CD4-positive, alpha-beta T cell treated with Interleukin-17A for 4 hours (primary cell): ENCODE measurements at regions not wholly inside any gene's neighbourhood (a gene's known extent, or its start where the extent isn't known, plus 50 kb on each side); places are given as distances from the start of the nearest gene placed in this dataset.
"Not testable (repeated sequence)": the region's sequence is repeated elsewhere in the genome, so short reads cannot be mapped to it uniquely, and the experiment has no call there.

Source experiments
- DNase-seq: peaks from one replicate; pipeline ENCODE4 v3.0.0-alpha.2; 2020; ENCODE audit warnings: mixed read lengths

DNA sequence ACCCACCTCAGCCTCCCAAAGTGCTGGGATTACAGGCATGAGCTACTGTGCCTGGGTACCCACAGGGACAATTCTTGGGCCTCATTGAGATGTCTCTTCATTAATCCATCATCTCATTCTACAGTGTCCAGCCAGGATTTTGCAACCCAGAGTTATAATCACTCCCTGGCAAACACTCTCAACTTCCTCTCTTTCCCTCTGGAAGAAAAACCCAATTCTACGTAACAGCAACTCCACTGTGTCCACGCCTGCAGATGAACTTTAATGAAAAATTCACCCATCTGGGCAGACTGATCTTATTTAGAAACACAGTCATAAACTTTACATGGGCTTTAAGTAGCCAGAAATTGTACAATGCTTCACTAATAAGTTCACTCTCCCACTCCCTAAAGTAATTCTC lies 90.1 kb upstream of the ABCC4 start:
- DNase-seq: no peak

DNA sequence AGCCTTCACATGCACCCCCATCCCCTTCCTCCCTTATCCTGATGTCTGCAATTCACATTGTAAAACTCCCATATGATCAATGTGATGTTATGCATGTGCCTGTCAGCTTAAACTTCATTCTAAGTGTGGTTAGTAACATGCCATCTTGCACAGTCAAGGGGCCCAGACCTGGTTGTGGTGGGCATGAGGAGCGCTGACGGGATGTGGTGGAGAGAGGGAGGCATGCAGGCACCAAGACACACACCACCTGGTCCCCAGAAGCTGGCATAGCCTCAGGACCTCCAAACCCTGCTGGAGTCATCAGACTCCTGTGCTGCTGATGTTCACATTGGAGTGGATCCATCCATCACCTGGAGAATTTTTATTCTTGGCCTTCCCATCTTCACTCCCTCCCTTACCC lies 90.5 kb upstream of the ABCC4 start:
- no peak for DNase-seq

DNA sequence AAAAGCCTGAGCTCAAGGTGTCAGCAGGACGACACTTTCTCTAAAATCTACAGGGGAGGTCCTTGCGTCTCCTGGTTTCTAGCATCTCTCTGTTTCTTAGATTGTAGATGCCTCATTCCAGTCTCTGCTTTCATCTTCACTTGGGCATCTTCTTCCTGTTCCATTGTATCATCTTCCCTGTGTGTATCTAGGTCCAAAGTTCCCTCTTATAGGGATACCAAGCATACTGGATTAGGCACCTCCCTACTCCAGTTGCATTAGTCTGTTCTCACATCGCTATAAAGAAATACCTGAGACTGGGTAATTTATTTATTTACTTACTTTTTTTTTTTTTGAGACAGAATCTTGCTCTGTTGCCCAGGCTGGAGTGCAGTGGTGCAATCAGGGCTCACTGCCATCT lies 91.3 kb upstream of the ABCC4 start:
- DNase-seq: no peak

DNA sequence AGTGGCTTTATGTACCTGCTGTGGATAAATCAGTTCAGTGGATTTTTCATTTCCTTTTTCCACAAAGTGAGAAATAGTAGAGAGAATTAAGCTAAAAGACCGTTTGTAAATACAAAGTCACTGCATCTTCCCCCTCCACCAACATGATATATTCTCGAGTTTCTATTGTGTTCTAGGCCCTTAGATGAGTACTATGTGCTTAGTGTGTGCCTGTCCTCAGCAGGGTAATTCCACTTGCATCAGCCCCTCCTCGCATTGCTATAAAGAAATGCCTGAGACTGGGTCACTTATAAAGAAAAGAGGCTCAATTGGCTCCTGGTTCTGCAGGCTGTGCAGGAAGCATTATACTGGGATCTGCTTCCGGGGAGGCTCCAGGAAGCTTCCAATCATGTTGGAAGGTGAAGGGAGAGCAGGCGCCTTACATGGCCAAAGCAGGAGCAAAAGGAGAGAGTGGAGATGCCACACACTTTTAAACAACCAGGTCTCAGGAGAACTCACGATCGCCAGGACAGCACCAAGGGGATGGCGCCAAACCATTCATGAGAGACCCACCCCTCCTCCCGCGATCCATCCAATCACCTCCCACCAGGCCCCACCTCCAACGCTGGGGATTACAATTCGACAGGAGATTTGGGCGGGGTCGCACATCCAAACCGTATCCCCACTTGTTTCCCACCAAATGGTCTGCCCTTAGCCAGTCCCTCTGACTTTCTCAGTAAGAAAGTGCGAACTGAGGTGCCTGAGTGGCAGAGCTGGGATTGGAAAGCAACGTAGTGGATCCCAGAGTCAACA lies 102.3 kb upstream of the ABCC4 start:
- peak; percentile 9 for DNase-seq

DNA sequence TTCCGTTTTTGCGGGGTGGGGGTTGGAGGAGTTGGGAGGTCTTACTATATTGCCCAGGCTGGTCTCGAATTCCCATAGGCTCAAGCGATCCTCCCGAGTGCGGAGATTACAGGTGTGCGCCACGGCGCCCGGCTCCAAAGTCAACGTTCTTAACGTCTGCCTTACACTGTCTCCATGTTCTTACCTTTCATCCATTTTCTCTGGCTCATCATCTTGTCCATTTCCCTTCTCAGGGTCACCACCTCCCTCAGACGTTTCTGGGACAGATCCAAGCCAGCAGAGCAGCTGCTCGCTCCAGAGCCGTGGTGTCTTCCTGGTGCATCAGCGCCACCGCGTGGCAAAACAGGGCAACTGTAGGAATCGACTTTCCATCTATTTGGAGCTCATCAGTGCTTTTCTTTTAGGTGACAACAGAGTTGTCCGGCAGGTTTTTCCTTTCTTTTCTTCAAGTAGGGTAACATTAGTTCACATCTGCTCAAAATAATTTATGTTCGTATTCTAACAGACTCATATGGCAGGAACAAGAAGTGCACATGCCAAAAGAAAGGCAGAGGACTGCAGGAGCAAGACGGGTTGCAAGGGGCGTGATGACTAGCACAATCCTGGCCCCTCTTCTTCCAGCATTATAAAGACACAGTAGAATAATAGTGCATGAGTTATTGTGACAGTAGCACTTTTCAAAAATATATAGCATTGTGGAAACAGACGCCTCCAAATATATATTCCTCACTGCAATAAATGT lies 103.1 kb upstream of the ABCC4 start:
- peak; percentile 85 for DNase-seq

DNA sequence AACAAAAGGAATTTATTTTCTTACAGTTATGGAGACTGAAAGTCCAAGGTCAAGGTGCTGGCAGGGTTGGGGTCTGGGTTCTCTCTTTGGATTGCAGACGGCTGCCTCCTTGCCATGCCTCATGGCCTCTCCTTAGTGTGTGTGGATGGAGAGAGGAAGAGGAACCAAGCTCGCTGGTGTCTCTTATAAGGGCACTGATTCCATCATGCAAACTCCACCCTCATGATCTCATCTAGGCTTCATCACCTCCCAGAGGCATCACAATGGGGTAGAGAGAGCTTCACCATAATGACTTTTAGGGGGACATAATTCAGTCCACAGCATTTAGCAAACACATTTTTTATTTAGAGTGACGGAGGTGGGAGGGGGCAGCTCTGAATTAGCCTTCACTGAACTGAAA lies 104.9 kb upstream of the ABCC4 start:
- no peak for DNase-seq

DNA sequence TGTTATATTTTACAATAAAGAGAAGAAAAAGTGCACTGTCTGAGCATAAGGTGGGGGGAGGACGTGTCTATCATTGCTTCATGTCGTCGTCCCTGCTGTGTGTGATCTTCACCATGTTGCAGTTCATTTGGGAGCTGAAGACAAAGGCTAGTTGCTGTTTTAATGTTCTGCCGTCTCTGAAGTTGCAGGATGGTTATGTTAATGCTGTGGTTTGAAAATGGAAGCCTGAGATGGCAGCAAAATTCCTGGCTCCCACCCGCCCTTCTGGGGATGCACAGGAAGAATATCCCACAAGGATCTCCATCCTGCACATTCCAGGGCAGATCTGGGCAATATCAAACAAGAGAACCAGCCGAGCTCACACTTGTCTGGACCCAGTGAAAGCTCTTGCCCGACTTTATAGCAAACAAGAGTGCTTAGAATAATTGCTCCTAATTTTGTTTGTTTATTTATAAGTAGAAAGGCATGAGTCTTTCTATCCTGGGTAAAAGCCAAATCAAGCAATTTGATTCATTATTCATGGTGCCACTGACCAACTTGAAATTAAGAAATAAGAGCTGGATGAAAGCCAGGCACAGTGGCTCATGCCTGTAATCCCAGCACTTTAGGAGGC lies 110.3 kb upstream of the ABCC4 start:
- no peak for DNase-seq

DNA sequence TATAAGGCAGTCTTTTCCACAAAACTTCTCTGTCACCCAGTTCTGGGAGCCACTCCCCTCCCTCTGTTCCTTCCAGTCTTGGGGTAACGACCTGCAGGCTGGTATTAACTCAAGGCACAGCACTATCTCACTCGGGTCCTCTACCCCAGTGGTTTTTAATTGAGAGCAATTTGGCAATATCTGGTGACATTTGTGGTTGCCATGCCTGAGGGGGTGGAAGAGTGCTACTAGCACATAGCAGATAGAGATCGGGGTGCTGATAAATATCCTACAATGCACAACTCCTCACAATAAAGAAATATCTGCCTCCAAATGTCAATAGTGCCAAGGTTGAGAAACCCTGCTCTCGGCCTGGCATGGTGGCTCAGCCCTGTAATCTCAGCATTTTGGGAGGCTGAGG lies 117.7 kb upstream of the ABCC4 start:
- DNase-seq: no peak

DNA sequence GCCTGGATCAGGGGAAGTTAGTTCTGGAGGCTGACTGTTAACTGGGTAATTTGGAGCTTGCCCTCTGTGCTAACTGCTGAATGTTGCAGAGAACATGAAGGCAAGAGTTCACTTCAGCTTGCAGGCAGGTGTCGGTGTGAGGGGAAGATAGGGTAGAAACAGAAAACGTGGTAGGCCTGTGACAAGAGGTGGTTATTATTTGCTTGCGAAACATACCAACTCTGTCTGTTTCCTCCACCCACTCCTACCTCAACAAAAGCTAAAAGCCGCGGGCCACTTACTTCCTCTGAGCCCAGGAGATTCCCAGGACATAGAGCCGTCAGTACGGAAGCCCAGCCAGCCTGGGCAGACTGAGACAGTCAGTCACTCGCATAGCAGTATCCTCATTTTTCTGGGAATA lies 119.2 kb upstream of the ABCC4 start:
- DNase-seq: no peak

DNA sequence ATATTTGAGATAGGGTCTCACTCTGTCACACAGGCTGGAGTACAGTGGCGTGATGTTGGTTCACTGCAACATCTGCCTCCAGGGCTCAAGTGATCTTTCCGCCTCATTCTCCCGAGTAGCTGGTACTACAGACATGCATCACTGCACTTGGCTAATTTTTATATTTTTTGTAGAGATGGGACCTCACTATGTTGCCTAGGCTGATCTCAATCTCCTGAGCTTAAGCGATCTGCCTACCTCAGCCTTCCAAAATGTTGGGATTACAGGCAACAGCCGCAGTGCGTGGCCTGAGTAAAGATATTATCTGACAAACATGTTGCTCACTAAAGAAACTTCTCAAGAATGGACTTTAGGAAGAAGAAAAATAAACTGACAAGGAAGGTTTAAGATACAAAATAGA lies 125.4 kb upstream of the ABCC4 start:
- no peak for DNase-seq

DNA sequence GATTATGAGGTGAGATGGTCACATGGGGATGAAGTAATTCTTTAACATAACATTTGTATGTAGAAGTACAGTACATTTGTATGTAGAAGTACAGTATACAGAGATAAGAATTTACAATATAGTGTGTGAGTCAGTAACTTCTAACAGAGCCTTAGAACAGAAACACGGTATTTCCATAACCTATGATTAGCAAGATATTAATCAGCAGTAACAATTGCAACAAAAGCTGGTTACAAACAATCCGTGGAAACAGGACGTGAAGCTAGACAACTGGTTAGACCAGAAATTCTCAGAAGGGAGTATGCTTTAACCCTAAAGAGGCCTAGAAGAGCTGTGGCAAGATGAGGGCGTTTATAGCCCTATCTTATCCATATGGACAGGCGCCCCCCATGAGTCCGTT lies 122.0 kb upstream of the CLDN10 start:
- not testable (repeated sequence) for DNase-seq

DNA sequence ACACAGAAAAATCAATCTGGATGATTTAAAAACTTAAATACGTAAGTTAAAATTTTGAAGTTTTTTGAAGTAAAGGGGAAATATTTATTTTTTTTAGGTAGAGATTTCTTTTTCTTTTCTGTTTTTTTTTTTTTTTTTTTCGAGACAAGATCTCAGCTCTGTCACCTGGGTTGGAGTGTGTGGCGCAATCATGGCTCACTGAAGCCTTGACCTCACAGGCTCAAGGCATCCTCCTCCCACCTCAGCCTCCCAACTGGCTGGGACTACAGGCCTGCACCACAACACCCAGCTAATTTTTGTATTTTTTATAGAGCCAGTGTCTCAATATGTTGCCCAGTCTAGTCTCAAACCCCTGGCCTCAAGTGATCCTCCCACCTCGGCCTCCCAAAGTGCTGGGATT lies 120.4 kb upstream of the CLDN10 start:
- DNase-seq: no peak

DNA sequence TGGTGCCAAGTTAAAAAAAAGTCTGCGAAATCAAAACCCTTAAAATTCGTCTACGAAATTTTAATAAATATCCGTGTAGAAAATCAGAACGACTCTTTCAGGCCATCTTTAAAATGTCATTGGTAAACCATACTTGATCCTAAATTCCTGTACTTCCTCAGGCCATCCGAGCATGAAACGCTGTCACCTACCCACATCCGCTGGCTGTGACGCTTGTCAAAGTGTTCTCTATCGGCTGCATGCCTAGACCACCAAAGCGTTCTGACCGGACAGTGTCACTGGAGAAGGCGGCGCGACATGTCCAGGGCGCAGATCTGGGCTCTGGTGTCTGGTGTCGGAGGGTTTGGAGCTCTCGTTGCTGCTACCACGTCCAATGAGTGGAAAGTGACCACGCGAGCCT lies 119.0 kb upstream of the CLDN10 start:
- no peak for DNase-seq

DNA sequence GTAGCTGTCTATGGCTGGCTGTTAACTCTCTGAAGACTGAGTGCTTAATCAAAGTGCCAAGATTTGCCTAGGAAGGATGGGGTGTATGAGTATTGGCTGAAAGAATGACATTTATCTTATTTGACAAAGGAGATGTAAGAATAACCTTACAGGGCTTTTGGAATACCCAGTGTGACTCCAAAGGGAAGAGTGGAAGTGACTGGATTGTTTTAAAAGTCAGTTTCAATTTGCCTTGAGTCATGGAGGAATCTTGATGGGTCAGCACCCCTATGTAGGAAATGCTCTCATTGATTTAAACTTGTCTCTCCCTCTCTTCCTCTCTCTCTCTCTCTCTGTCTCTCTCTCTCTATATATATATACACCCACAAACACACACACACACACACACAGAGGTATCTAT lies 118.4 kb upstream of the CLDN10 start:
- no peak for DNase-seq

DNA sequence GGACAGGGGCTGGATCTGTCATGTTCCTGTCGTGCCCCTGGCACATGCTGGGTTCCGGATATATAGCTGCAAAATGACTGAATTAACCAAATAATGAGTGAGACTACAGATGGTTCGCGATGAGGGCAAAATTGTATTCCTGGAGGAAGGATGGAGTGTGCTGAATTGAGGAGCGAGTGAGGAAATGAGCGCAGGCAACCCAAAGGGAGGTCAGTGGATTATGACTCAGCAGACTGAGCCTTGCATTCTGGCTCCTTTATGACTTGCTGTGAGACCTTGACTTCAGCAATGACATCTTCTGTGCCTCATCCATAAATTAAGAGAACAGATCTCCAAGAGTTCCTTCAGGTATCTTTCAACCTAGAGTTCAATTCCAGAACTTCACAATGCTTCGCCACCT lies 115.0 kb upstream of the CLDN10 start:
- DNase-seq: no peak

DNA sequence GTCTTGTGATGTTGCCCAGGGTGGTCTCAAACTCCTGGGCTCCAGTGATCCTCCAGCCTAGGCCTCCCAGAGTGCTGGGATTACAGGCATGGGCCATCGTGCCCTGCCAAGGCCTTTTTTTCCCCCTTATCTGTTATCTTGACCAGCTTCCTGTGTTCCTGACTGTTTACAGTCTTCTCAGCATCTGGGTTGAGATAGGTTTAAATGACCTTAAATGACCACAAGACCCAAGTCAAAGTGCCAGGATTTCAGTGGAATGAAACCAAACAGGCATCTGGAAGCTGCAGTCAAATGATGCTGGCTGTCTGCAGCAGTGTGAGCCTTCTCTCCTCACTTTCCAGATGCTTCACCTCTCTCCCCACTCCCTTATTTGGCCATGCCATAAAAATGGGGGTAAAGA lies 114.2 kb upstream of the CLDN10 start:
- DNase-seq: no peak

DNA sequence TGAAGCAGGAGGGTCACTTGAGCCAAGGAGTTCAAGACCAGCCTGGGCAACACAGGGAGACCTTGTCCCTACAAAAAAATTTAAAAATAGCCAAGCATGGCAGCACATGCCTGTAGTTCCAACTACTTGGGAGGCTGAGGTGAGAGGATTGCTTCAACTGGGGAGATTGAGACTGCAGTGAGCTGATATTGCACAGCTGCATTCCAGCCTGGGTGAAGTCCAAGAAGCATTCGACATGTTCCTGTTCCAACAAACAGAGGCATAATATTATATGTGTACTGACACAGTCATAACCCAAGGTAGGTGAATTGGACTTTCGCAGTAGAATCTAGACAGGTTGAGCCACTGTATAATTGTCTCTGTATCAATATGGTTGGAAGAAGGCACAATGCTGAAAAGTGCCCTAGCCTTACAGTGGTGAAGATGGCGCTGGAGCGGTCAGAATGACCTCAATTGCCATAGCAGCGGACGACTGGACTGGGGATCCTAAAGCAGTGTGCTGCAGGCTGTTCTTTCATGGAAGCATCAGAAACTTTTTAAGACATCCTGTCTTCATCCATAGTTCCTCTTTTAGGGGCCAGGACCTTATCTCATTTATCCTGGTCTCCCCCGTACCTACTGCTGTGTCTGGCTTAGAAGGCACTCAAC lies 112.0 kb upstream of the CLDN10 start:
- no peak for DNase-seq

DNA sequence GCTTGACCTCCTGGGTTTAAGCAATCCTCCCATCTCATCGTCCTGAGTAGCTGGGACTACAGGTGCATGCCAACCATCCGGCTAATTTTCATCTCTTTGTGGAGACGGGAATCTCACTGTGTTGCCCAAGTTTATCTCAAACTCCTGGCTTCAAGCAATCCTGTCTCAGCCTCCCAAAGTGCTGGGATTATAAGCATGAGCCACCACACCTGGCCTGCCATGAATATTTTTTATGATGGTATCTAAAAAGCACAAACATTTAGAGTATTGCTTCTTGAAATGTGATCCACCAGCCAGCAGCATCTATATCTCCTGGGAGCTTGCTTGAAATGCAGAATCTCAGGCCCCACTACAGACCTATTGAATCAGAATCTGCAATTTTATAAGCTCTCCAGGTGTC lies 111.2 kb upstream of the CLDN10 start:
- DNase-seq: no peak

DNA sequence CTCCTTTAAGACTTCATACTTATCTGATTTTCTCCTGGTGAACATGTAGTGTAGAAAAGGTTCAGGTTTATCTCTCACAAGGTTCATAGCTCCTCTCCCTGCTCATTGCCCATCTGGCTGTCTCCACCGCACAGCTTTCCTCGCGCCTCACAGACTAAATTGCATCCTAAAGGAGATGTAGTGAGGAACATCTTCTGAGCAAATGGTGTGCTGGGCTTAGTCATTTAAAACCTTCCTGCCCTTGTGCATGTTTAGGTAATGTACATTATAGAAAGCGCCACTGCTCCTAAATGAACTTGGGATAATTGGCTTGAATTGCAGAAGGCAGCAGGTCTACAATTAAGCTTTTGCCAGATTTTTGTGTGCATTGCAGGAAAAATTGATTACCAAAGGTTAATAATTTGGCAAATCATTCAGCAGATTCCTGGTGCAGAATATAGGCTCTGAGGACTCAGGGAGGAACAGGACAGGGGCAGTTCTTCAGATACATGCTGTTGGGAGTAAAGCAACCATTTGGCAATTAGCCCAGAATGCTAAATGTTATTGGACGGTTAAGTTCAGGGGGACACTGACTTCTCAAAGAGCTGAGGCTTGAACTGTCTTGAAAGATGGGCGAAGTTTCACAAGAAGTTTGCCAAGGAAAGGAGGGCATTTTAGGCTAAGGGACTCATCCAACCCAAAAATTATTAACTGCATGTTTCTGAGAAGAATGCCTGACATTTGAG lies 108.4 kb upstream of the CLDN10 start:
- DNase-seq: no peak

DNA sequence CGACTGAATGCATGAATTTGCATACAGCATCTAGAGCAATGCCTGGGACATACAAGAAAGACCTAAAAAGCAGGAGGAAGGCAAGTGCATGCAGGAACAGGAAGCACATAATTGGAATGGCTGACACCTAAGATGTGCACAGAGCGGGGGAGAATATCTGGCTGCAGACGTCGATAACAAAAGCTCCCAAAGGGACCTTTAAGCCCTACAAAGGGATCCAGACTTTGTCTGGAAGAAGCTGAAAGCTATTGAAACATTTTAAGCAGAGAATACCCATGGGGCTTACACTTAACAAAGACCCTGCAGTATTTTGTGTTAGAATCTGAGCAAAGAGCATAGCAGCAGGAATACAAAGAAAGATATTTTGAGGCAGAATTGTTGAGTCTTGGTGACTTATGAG lies 107.4 kb upstream of the CLDN10 start:
- no peak for DNase-seq

DNA sequence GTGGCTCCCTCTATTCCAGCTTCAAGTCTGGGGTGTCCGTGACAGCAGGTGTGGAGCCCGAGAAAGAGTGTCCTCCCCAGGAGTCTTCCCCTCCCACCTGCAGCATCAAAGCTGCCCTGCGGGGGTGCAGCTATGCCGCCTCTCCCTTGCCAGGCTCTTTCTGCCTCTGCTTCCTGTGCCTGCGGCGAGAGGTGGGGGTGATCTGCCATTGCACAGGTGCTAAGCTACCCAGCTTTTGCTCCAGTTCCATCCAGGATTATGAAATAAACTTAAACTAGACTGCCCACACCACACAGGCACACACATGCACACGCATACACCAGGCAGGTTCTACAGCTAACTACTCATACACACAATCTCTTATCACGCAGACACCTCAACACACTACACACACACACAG lies 104.7 kb upstream of the CLDN10 start:
- DNase-seq: peak; percentile 3

DNA sequence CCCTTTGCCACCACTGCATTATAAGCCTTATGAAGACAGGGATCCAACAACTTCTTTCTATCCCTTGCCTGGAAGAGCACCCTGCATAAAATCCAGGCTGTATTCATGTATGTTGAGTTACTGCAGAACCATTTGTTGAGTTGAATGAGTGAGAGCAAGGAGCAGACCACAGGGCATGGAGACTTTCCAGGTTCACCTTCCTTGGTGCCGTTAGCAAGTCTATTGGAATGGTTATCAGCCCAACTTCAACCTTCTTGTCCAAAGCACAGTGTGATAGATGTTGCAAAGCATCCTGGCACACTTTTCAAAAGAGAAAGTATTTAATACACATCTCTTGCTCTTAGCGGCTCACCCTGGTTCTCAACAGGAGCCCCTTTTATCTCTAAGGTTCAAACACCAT lies 100.9 kb upstream of the CLDN10 start:
- no peak for DNase-seq

DNA sequence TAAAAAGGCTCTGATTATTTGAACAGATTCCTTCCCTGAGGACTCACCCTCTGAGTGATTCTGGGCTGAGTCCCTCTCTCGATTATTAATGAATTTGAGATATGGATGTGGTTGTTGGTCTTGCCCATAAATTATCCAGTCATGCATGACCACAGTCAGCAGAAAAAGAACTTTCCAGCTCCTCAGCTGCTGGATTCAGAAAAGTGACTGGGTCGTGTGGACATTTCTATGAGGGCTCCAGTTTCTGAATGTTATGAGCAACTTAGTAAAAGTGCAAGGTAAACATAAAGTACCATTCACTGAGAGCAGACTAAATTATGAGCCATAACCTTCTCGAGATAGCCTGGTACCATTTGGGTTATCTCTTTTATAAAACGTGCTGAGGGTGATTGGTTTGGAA lies 100.1 kb upstream of the CLDN10 start:
- DNase-seq: no peak
